ENCODE measurements at regions not wholly inside any gene's neighbourhood (a gene's known extent, or its start where the extent isn't known, plus 50 kb on each side); places are given as distances from the start of the nearest gene placed in this dataset.

DNA sequence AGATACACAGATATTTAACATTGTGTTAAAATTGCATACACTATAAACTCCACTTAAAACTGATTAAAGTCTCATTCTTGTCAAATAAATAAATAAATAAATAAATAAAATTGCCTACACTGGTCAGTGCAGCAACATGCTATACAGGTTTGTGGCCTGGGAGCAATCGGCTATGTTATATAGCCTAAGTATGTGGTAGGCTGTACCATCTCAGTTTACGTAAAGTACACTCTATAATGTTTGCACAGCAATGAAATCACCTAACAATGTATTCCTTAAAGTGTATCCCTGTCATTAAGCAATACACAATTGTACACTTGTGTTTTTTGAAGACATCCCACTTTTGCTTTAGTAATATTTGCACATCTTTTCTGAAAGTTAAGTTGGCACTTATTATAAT, 337.7 kb upstream of the SETBP1 start:
- Histone ChIP-seq H2AFZ (ENCODE audit: low read depth, low read length, poor library complexity, severe bottlenecking) (no peak overlapping the region), H3K27me3 (ENCODE audit: insufficient read depth, low read length) (no peaks in the 10 kb centered on the region), H3K36me3 (ENCODE audit: control insufficient read depth in 1 of 2, insufficient read depth in 2 of 2, low read length in 2 of 2) (no peaks in the 10 kb centered on the region), H4K20me1 (ENCODE audit: insufficient read depth) (no peaks in the 10 kb centered on the region), H3K79me2 (ENCODE audit: insufficient read depth, low read length) (no peaks in the 10 kb centered on the region), H3K9ac (ENCODE audit: low read length) (no peak overlapping the region), H3K9me2 (ENCODE audit: insufficient read depth) (no peaks in the 10 kb centered on the region), H3K4me3 (replicated peaks in 1 of 2; ENCODE audit: low read depth in 1 of 2, low read length in 2 of 2) (no peak overlapping the region), H3K27ac (ENCODE audit: low read depth, low read length) (no peak overlapping the region), H3K9me3 (ENCODE audit: control insufficient read depth in 1 of 2, insufficient read depth in 1 of 2, low read depth in 1 of 2, low read length in 2 of 2) (peaks cover 5 to 11% of the 10 kb centered on the region in 2 experiments; a peak in 3 of 4 replicates), H3K4me1 (ENCODE audit: control insufficient read depth in 1 of 2, insufficient read depth in 2 of 2, low read length in 2 of 2) (no peaks in the 10 kb centered on the region), H3K4me2 (ENCODE audit: low read length) (no peak overlapping the region)
- ChIA-PET RAD21 (ENCODE audit: low non-redundant PET in 1 of 2, low total read pairs in 2 of 2, uncharacterized antibody in 2 of 2, unreplicated experiment in 2 of 2) (no interaction called here), POLR2A (no interaction called here), CTCF (no interaction called here)
- no peak for ATAC-seq
- BruUV-seq (replicated peaks), result no TSS peak
- no peak for DNase-seq (ENCODE audit: low read depth, low spot score)
- no peak for TF ChIP-seq SRF (IDR thresholded peaks at IDR 0.05; ENCODE audit: low read depth)
- TF ChIP-seq EZH2 (IDR thresholded peaks at IDR 0.05), result no peak
- no peak for TF ChIP-seq ZNF274 (IDR thresholded peaks at IDR 0.05; ENCODE audit: low read depth, low read length)
- TF ChIP-seq YY1 (IDR thresholded peaks at IDR 0.05; ENCODE audit: extremely low read depth, insufficient replicate concordance, low read depth, low read length), result no peak
- no peak for TF ChIP-seq CTCF (IDR thresholded peaks at IDR 0.05 in 2 of 3, conservative IDR thresholded peaks at IDR 0.05 in 1 of 3; ENCODE audit: borderline replicate concordance in 1 of 3, insufficient read depth in 1 of 3, low read depth in 2 of 3, low read length in 2 of 3)
- no peak for TF ChIP-seq RAD21 (IDR thresholded peaks at IDR 0.05; ENCODE audit: low read depth)
- TF ChIP-seq POLR2A (IDR thresholded peaks at IDR 0.05; ENCODE audit: borderline replicate concordance, extremely low read depth, insufficient read depth, insufficient read length), result no peak
- no peak for TF ChIP-seq CBX3 (IDR thresholded peaks at IDR 0.05; ENCODE audit: low read depth)
- no peak for TF ChIP-seq TCF7L2 (IDR thresholded peaks at IDR 0.05; ENCODE audit: borderline replicate concordance, extremely low read depth, insufficient read depth, insufficient read length)
- TF ChIP-seq ELF1 (IDR thresholded peaks at IDR 0.05; ENCODE audit: borderline replicate concordance, low read depth), result no peak
- no peak for TF ChIP-seq MAX (IDR thresholded peaks at IDR 0.05)
- TF ChIP-seq FOSL1 (IDR thresholded peaks at IDR 0.05; ENCODE audit: low read depth), result no peak
- no peak for TF ChIP-seq ZFX (IDR thresholded peaks at IDR 0.05)
- TF ChIP-seq REST (IDR thresholded peaks at IDR 0.05; ENCODE audit: low read depth), result no peak
- intact Hi-C loops (cut with micrococcal nuclease), result no loop called here

All from HCT116 (cell line).